OCI-M2 (cell line): ENCODE measurements at regions not wholly inside any gene's neighbourhood (a gene's known extent, or its start where the extent isn't known, plus 50 kb on each side); places are given as distances from the start of the nearest gene placed in this dataset.

Experiments
- DNase-seq: peaks from one replicate; lab custom pipeline; 2025; ENCODE audit not compliant: unreplicated experiment; lab: John Stamatoyannopoulos, UW

DNA sequence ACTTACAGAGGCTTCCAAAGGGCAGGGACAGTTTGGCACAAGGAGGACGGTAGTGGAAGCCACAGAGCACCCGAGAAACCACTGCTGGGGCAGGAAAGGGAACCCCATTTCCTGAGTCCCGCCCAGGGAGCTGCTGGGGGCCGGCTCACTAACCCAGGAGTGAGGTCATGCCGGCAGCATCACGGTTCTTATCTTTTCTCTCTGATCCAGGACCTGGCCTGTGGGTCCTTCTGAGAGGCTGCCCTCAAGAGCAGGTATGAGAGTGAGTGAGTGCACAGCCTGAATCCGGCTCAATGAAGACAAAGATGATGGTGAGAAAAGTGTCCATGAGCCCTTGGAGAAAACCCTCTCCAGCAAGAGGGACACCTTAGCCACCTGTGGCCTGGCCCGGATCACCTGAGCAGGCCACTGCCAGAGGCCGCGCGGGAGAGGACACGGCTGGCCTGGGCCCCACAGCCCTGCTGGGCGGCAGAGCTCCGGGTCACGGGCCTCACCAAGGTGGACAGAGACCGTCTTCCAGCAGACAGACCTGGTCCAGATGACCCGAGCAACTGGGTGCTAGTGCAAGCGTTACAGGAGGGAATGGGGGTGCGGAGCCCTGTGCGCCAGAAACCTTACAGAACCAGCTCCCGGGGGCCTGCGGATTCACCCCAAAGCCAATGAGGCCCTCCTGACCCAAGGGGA is 94.9 kb downstream of the RIPK4 start:
- no peak for DNase-seq

DNA sequence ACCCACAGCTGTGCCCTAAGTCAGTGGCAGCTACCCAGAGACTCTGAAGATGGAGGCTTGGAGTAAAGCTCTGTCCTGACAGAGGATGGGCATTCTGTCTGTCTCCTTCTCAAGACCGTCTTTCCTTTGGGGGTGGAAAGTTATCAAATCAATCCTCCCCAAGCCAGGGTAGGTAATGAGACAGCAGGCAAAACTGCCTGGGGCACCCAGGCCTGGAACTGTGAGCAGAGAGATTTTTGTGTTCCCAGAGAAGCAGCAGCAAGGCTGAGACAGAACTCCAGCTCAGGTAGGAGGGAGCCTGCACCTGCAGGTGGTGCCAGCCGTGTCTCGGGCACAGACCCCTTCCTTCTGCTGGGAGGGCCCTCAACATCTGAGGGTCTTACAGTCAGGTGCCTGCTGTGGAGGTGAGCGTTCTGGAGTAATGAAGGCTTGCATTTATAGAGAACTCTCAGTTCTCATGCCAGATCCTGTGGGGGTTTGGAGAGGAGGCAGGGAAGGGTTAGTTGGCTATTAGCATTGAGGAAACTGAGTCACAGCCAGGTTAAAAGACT is 95.6 kb downstream of the RIPK4 start:
- no peak for DNase-seq

DNA sequence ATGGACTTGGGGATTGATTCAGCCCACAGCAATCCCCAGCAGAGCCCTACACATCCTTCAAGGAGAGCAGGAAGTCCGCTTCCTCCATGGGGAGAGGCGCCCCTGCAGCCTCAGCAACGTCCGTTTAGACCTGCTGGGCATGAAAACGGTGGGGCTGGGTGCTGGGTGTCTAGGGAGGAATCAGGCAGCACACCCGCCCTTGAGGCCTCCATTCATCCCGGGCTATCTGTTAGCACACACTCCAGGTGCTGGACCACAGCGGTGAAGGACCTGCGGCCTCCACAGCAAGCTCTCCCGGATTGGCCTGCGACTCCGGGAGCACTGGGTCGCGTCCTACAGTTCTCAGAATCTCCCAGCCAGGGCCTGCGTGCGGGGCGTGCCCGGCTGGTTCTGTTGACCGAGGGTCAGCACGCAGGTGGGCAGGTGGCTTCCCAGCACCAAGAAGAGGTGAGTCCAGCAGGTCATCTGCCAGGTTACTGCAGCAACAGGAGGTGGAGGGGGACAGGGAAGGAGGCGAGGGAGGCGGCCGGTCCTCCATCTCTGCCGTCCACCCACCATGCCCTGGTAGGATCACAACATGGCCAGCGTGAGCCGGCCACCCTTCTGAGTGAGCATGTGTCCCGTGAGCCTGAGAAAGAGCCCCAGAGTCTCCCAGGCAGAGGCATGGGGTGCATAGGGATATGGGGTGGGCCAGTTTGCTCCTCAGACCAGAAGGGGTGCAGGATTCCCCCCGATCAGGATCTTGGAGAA is 96.6 kb downstream of the RIPK4 start:
- no peak for DNase-seq

DNA sequence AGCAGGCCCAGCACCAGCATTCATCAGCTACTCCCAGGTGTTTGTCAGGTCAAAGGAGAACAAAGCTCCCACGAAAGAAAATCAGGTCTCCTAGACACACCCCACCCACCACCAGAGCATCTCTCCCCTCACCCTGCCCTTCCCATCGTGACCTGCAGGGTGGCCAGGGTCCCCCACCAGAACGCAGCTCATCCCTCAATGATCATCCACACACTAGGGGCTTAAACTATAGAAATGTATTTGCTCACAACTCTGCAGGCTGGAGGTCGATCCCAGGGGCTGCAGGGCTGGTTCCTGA is 97.4 kb downstream of the RIPK4 start:
- DNase-seq: no peak

DNA sequence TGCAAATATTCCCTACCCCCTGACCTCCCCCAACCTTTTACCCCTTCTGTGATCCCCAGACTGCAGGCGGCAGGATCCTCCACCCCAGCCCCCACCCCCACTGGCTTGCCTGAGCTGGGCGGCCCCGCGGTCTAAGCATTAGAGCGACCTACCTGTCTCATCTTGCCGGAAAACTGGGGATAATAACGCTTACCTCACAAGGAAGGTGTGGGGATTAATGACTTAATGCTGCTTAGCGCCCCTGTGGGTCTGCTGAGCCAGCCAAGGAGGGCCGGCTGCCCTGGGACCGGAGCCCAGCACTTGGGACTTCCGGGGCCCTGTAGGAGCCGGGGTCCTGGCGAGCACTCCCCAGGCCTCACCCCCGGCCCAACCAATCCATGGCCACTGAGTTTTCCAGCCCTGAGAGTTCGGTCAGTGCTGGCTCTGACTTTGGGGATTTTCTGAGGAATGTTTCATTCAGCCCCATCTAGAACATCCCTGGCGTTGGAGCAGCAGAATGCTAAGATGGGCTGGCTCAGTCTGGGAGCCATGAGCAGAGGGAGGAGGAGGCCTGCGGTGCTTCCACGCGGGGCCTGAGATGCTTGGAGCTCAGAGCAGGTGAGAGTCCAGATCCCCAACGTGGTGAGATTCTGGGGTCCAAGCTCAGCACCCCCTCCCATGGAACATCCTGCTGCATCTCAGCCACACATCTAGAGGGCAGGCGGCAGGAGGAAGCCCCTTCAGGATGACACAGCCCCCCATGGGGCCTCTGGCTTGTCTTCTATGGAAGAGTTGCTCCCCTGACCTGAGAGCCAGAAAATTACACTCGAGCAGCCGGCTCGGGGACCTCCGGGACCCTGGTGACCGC is 97.9 kb downstream of the RIPK4 start:
- no peak for DNase-seq

DNA sequence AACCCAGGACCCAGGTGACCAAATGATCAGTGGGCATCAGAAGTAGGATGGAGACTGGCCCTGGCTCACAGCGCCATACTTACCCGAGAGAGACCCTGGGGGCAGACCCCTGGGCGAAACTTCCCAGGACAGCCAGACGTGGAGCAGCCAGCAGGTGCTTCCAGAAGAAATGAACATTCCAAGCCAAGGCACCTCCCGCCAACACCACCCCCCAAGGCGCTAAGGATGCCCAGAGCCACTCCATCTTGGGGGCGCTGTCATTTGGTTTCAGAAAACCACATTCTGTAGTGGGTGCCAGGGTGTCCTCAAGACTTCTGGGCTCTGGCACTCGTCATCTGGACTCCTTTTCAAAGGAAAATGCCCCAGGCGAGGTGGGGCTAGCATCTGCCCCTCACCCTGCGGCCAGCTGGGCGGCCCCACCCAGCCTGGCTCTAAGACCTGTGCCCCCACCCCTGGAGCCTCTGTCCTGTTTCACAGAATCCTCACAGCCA is 98.8 kb downstream of the RIPK4 start:
- DNase-seq: no peak

DNA sequence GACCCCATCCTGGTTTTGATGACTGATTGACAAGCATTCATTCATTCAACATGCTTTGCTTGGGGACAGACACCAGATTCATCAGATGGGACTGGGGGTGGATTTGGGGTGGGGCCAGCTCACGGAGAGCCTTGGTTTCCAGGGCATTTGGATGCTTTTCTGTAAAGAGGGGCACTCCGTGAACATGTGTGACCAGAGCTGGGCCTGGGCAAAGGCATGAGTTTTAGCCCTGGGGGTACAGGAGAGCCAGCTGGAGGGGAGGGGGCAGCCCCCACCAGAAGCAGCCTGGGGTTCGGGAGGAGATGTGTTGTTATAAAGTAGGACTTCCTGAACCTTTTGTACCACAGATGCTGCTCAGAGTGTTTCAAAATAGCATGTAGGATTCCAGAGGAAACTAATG is 99.7 kb downstream of the RIPK4 start:
- no peak for DNase-seq

DNA sequence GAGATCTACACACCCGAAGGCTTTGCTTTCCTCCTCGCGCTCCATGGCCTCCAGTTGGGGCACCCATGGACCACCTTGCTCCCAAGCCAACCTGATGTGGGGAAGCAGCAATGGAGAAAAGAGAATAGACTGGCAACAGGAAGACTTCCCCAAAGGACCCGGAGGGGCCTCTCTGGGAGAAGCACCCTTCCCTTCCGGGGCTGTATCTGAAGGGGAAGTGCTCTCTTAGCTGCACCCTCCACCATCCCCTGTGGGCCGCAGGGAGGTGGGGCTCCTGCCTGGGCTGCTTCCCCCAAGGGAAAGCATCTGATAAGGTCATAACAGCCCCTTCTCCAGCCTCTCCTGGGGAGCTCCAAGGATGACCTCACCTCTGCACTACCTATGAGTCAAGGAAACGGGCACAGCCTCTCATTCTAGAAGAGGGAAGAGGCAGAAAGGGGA is 100.2 kb downstream of the RIPK4 start:
- DNase-seq: no peak

DNA sequence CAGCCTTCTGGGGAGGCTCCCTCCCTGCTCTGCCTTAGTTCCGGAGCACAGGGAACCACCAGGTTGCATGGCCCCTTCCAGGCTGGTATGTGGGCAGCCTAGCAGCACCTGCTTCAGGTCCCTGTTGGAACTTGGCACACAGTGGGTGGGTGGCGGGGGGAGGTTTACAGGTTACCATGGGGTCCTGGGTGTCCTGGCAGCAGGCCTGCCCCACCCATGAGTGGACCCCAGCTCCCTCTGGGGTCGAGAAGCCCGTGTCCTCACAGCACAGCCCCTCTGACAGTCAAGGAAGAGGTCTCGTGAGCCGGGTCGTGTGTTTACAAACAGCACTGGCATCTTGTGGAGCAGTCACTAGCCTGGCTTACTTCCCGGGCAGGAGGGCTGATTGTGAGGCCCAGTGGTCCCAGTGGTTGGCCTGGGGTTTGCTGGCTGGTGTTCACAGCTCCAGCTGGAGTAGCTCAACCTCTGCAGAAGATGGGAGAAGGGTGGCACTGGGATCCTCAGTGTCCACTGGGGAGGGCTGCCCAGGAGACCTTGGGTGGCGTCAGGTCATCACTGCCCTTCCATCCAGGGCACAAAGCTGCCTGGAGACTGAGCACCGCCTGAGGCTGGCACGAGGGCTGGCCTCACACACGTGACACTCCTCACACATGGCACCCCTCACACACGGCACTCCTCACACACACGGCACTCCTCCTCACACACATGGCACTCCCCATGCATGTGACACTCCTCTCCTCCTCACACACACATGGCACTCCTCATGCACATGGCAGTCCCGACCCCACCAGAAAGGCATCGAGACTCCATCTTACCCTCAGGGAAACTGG is 100.9 kb downstream of the RIPK4 start:
- no peak for DNase-seq

DNA sequence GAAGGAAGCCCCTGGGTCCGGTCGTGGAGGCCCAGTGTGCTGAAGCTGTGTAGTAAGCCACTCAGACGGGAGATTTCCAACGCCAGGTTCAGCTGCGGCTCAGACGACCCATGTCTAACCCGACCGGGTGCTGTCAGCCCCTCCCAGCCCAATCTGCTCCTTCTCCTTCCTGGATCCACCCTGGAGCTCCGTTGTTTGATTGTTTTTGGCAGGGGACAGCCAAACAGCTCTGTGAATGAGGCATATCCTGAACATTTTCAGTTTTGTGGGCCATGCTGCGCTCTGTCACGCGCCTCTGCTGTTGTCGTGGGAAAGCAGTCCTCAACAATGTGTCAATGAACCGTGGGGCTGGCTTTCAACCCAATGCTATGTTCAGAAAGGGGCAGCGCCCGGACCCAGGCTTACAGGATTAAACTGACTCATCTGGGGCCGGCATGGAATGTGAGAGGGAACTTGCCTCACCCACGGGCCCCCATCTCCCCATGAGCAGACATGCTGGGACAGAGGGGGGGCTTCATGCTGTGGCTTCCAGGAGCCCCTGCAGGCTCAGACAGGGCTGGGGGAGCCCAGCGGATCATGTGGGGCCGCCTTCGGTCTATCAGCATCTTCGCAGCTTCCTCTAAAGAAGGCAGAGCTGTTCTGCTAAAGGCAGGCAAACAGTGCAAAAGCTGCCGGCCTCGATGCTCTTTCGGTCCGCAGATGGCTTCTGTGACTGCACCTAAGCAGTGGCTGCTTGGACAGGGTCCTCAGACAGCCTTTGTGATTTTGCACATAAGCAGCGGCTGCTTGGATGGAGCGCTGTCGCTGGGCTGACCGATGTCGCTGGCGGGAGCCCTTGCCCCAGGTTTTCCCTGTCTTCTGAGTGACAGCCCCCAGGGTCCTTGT is 101.7 kb downstream of the RIPK4 start:
- DNase-seq: no peak

DNA sequence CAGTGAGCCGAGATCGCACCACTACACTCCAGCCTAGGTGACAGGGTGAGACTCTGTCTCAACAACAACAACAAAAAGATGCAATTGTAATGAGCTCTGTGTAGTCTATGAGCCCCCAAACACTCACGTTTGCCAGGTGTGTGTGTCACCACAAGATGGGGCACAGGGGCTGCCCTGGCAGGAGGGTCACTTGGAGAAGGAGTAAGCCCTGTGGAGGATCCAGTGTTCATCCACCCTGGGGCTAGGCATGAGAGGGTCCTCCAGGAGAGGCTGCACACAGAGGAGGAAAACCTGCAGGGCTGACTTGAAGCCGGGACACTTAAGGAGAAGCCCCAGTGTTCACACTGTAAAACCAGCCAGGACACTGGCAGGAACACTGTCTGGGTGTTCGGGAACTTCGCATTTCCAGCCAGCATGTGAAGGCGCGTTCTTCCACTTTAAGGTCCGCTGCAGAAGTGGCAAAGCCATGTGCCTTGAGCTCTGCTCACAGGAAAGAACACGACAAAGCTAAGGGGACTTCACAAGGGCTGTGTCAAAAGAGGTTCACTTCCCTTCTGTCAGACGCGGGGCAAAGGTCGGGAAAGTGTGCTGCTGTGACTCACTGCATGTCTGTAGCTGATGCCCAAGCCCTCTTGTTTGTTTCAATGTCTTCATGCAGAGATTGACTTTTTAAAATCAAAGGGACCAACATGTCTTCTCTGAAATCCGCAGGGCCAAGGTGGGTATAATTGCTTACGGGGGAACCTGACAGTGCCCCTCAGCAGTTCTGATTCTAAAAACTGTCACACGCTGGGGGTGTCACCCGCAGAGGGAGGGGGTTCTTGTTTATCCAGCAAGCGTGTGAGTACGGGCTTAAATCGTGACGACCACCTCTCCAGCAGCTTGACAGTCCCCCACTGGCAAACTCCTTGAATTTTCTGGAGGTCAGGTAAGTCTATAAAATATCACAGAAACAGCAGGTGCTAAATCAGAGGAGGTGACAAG is 102.8 kb downstream of the RIPK4 start:
- no peak for DNase-seq

DNA sequence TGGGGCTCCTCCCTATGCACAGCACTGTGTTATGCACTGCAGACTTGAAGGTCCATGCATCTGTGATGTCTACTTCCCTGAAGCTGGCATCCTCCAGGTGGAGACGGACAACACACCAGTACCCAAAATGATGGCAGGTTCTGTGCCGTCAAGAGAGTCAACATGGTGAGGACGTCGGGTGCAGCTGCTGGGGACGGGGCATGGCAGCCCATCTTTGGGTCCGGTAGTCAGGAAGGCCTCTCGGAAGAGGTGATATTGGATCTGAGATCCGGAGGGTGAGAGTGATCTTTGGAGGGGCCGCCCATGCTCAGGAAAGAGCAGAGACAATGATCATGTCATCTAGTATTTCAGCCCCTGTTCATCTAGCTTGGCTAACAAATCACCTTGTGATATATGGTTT is 104.1 kb downstream of the RIPK4 start:
- no peak for DNase-seq

DNA sequence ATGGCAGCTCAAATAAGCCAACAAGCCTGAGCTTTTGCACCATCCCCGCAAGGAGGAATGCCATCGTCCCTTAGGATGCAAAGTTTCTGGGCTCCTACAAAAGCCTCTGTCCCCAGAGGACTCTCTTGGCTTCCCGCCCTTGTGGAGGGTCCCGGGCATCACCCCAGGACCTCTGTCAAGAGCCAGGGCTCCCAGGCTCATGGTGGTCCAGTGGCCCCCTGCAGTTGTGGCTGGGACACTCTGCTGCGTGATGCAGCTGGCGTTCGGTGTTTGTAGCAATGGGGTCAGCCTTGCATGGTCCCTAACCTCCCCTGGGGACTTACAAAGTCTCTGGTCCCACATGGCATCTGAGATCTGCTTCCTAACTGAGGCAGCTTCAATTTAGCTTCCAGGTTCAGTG is 104.7 kb downstream of the RIPK4 start:
- DNase-seq: no peak

DNA sequence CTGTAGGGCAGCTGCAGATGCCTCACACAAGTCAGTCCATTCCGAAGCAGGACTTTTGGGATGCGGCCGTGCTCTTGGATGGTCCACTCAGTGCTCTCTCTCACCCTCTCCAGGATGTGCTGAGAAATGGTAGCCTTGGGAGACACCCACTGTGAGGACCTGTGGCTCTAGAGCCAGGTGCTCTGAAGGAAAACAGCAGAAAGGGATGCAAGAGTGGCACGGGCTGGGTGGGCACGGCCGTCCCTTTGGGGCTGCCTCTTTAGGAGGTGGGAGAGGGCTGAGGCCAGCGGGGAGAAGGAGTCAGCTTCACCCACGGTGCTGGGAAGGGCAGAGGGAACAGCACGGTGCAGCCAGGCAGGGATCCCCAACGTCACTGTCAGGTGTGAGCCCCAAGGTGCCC is 106.1 kb downstream of the RIPK4 start:
- DNase-seq: no peak

DNA sequence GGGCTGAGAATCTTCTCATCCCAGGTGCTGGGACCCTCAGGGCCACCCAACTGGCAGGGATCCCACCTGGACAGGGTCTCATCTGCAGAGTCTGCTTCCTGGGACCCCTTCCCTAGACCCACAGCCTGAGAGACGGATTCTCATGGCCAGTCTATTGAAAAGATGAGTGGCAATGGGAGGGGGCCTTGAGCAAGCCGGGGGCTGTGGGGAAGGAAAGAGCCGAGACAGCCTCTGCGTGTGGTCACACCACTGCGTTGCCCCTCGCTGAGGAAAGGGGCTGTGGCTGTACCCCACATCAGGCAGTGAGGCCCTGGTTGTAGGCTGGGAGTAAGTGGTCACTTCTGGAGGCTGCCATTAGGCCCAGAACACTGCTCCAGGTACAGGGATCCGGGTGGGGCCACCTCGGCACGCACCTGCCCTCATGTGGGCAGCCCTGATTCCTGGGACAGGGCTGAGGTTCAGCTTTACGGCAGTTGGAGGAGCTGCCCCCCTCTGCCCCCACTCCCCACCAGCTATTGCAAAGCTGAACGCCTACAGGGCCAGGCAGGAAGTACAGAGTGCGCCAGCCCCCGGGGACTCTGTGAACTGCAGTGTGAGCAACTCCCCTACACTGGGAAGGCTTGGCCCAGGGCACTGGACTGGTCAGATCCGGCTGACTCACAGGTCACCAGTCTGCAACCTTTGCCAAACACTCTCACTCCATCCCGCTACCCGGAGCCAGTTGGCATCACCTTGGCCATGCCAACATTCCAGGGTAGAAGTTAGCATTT is 106.9 kb downstream of the RIPK4 start:
- DNase-seq: no peak

DNA sequence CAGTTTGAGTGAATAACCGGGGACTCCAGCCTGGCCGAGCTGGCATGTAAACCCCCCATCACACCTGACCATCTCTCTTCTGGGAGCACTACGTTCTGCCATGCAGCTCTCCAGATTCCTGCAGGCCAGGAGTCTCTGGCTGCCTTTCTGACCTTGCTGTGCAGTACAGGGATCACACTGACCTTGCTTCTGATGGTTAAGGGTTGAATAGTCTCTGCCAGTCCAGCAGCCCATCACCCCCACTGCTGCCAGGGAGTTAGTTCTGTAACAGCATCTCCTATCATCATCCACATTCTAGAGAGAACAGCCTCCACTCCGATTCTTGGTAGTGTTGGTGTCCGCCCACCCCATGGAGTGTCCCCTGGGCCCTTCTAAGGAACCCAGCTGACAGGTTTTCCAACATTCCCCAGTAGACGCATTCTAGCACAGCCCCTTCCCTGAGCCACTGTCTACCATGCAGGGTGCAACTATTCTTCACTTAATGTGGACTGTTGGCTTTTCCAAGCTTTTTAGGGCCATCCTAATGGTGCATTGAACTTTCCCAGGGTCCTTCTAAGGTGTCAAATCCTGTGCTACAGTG is 109.8 kb downstream of the RIPK4 start:
- no peak for DNase-seq

DNA sequence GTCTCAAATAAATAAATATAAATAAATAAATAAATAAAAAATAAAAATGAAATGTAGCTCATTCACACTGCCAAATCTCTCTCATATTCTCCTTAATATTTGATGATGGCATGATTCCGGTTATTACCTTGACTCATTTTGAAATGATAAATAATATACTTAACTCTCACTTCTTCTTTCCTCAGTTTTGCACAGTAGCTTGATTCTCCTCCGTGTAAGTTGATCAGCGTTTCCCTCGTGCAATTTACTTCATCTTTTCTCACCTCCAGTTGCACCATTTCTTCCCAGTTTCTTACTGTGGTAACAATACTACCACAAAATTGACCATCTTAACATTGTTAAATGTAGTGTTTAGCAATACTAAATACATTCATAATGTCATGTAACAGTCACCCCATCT is 111.6 kb downstream of the RIPK4 start:
- DNase-seq: no peak
